ENCODE measurements at regions not wholly inside any gene's neighbourhood (a gene's known extent, or its start where the extent isn't known, plus 50 kb on each side); places are given as distances from the start of the nearest gene placed in this dataset.

GRCh38 chr11:80473562-80473961 lies 1032.7 kb upstream of the TENM4 start:
- intact Hi-C loops (cut with DNase I; ENCODE audit: low total_unique reads), result no loop called here
- TF ChIP-seq CTCF (IDR thresholded peaks at IDR 0.05), result no peak
- H3K9me3 ChIP-seq, result no peaks in the 10 kb centered on the region

GRCh38 chr11:80469871-80470270 lies 1029.0 kb upstream of the TENM4 start:
- H3K4me3 ChIP-seq, result no peak overlapping the region
- TF ChIP-seq CTCF (IDR thresholded peaks at IDR 0.05), result no peak
- H3K27me3 ChIP-seq, result no peaks in the 10 kb centered on the region
- H3K27ac ChIP-seq, result no peak overlapping the region
- H3K4me1 ChIP-seq, result no peaks in the 10 kb centered on the region
- DNase-seq, result no peak
- H3K36me3 ChIP-seq, result no peaks in the 10 kb centered on the region
- intact Hi-C loops (cut with DNase I; ENCODE audit: low total_unique reads), result no loop called here
- H3K9me3 ChIP-seq, result no peaks in the 10 kb centered on the region

More at GRCh38 chr11:80473562-80473961, 1032.7 kb upstream of the TENM4 start:
- DNase-seq, result no peak
- no peak overlapping the region for H3K27ac ChIP-seq
- no peaks in the 10 kb centered on the region for H3K4me1 ChIP-seq
- H3K27me3 ChIP-seq, result no peaks in the 10 kb centered on the region
- no peak overlapping the region for H3K4me3 ChIP-seq
- H3K36me3 ChIP-seq, result no peaks in the 10 kb centered on the region

- no peak for TF ChIP-seq CTCF (IDR thresholded peaks at IDR 0.05)
- no peak for DNase-seq
- H3K36me3 ChIP-seq, result no peaks in the 10 kb centered on the region
- no peaks in the 10 kb centered on the region for H3K9me3 ChIP-seq
- H3K27me3 ChIP-seq, result no peaks in the 10 kb centered on the region
- no peak overlapping the region for H3K4me3 ChIP-seq
- no peak overlapping the region for H3K27ac ChIP-seq
- intact Hi-C loops (cut with DNase I; ENCODE audit: low total_unique reads), result no loop called here
- no peaks in the 10 kb centered on the region for H3K4me1 ChIP-seq
These were observed 1025.7 kb upstream of the TENM4 start for GRCh38 chr11:80466570-80466969.

GRCh38 chr11:80462211-80462610 lies 1021.4 kb upstream of the TENM4 start:
- no peak for TF ChIP-seq CTCF (IDR thresholded peaks at IDR 0.05)
- H3K27ac ChIP-seq, result no peak overlapping the region
- H3K9me3 ChIP-seq, result no peaks in the 10 kb centered on the region
- intact Hi-C loops (cut with DNase I; ENCODE audit: low total_unique reads), result no loop called here
- no peaks in the 10 kb centered on the region for H3K36me3 ChIP-seq
- no peaks in the 10 kb centered on the region for H3K4me1 ChIP-seq
- no peaks in the 10 kb centered on the region for H3K27me3 ChIP-seq
- no peak overlapping the region for H3K4me3 ChIP-seq
- DNase-seq, result no peak

GRCh38 chr11:80458376-80458775 lies 1017.5 kb upstream of the TENM4 start:
- H3K27ac ChIP-seq, result no peak overlapping the region
- H3K4me1 ChIP-seq, result no peaks in the 10 kb centered on the region
- no peak for DNase-seq
- no peaks in the 10 kb centered on the region for H3K36me3 ChIP-seq
- no peaks in the 10 kb centered on the region for H3K27me3 ChIP-seq
- no peaks in the 10 kb centered on the region for H3K9me3 ChIP-seq
- no peak for TF ChIP-seq CTCF (IDR thresholded peaks at IDR 0.05)
- intact Hi-C loops (cut with DNase I; ENCODE audit: low total_unique reads), result no loop called here
- no peak overlapping the region for H3K4me3 ChIP-seq

- Histone ChIP-seq H3K27ac (no peak overlapping the region), H3K27me3 (no peaks in the 10 kb centered on the region), H3K4me1 (no peaks in the 10 kb centered on the region), H3K36me3 (no peaks in the 10 kb centered on the region), H3K9me3 (no peaks in the 10 kb centered on the region), H3K4me3 (no peak overlapping the region)
- intact Hi-C loops (cut with DNase I; ENCODE audit: low total_unique reads), result no loop called here
- no peak for DNase-seq
- TF ChIP-seq CTCF (IDR thresholded peaks at IDR 0.05), result no peak
These were observed 1017.0 kb upstream of the TENM4 start for GRCh38 chr11:80457823-80458222.

Measured in tibial artery (tissue), 4 donors.